Gastrocnemius medialis (tissue), 4 donors: ENCODE measurements at regions not wholly inside any gene's neighbourhood (a gene's known extent, or its start where the extent isn't known, plus 50 kb on each side); places are given as distances from the start of the nearest gene placed in this dataset.

Source experiments
- ATAC-seq, 2 donors: fragments of 150-250 bp; one replicate each; pipeline ENCODE4 v1.9.1; 2016
- DNase-seq, 2 donors: peaks; one replicate each; pipeline ENCODE4 v3.0.0-alpha.2; 2019
- H3K27ac ChIP-seq, 4 donors: fragments of 200-600 bp; sonication (generic); 1 replicate in 1 of 4; 2 replicates in 3 of 4; pipeline ENCODE4 v1.5.1; 2016 to 2018; ENCODE audit warnings: mild to moderate bottlenecking in 2 of 4, moderate library complexity in 1 of 4
- H3K27me3 ChIP-seq, 3 donors: fragments of 200-600 bp; sonication (generic) in 2 of 3; 1 replicate in 1 of 3; 2 replicates in 2 of 3; pipeline versions ENCODE4 v1.5.1 to v1.6.0; 2016 to 2019; ENCODE audit warnings: mild to moderate bottlenecking in 1 of 3, moderate library complexity in 1 of 3
- H3K36me3 ChIP-seq, 2 donors: fragments of 200-600 bp; sonication (generic) in 1 of 2; one replicate each; pipeline ENCODE4 v1.5.1; 2017 to 2018
- H3K4me1 ChIP-seq, 2 donors: fragments of 200-600 bp; sonication (generic) in 1 of 2; one replicate each; pipeline ENCODE4 v1.5.1; 2016 to 2017; ENCODE audit warnings: mild to moderate bottlenecking in 2 of 2
- H3K4me3 ChIP-seq, 4 donors: fragments of 200-600 bp; sonication (generic) in 3 of 4; 1 replicate in 1 of 4; 2 replicates in 3 of 4; pipeline ENCODE4 v1.5.1; 2016 to 2019; ENCODE audit warnings: mild to moderate bottlenecking in 2 of 4
- H3K9me3 ChIP-seq, 3 donors: fragments of 200-600 bp; sonication (generic) in 2 of 3; 1 replicate in 1 of 3; 2 replicates in 2 of 3; pipeline ENCODE4 v1.5.1; 2016 to 2019
- CTCF ChIP-seq, 5 experiments: fragments of 450-650 bp in 3 of 5; fragments of 200-600 bp in 2 of 5; sonication (generic) in 2 of 5; IDR thresholded peaks in 4 of 5; conservative IDR thresholded peaks in 1 of 5; 1 replicate in 4 of 5; 2 replicates in 1 of 5; pipeline ENCODE4 v1.5.1; 2016 to 2019; ENCODE audit warnings: antibody characterized with exemption in 5 of 5, mild to moderate bottlenecking in 3 of 5, moderate library complexity in 3 of 5
- POLR2A ChIP-seq, 2 donors: fragments of 450-650 bp; IDR thresholded peaks; one replicate each; pipeline ENCODE4 v1.6.1; 2017; ENCODE audit warnings: antibody characterized with exemption in 2 of 2, mild to moderate bottlenecking in 2 of 2, moderate library complexity in 2 of 2
- in situ Hi-C, 4 donors: fragments of 200-750 bp; cut with MboI; loops; one replicate each; pipeline versions ENCODE4 v1.15.0 to v1.8.0; 2017; ENCODE audit warnings: low sequenced_read_pairs in 4 of 4
- intact Hi-C: fragments of 100-400 bp; cut with DNase I; formaldehyde crosslinking; loops from one replicate; pipeline ENCODE4 v1.15.1; 2023; ENCODE audit warnings: low total_unique reads

GRCh38 chr6:169073311-169073710 is 180.3 kb downstream of the THBS2 start:
- TF ChIP-seq CTCF (IDR thresholded peaks at IDR 0.05 in 4 of 5, conservative IDR thresholded peaks at IDR 0.05 in 1 of 5): no peak
- no peak for TF ChIP-seq POLR2A (IDR thresholded peaks at IDR 0.05)
- in situ Hi-C loops: no loop called here
- H3K27ac ChIP-seq: no peak overlapping the region
- no peaks in the 10 kb centered on the region for H3K9me3 ChIP-seq
- H3K4me3 ChIP-seq: no peak overlapping the region
- peaks cover 0 to 8% (median 0%) of the 10 kb centered on the region in 3 donors for H3K27me3 ChIP-seq
- intact Hi-C loops: no loop called here
- ATAC-seq (no peak), DNase-seq (no peak)
- no peaks in the 10 kb centered on the region for H3K36me3 ChIP-seq
- H3K4me1 ChIP-seq: peaks cover 4 to 8% of the 10 kb centered on the region in 2 donors

GRCh38 chr6:169072127-169073042 is 181.3 kb downstream of the THBS2 start:
- H3K27ac ChIP-seq: no peak overlapping the region
- TF ChIP-seq POLR2A (IDR thresholded peaks at IDR 0.05): no peak
- no peak for TF ChIP-seq CTCF (IDR thresholded peaks at IDR 0.05 in 4 of 5, conservative IDR thresholded peaks at IDR 0.05 in 1 of 5)
- H3K4me1 ChIP-seq: peaks cover 4 to 8% of the 10 kb centered on the region in 2 donors
- in situ Hi-C loops: no loop called here
- H3K9me3 ChIP-seq: no peaks in the 10 kb centered on the region
- intact Hi-C loops: no loop called here
- DNase-seq: no peak
- no peaks in the 10 kb centered on the region for H3K36me3 ChIP-seq
- H3K4me3 ChIP-seq: no peak overlapping the region
- no peak for ATAC-seq
- peaks cover 0 to 8% (median 0%) of the 10 kb centered on the region in 3 donors for H3K27me3 ChIP-seq

GRCh38 chr6:169071394-169071793 is 182.3 kb downstream of the THBS2 start:
- Histone ChIP-seq H3K27me3 (peaks cover 0 to 8% (median 0%) of the 10 kb centered on the region in 3 donors), H3K36me3 (no peaks in the 10 kb centered on the region), H3K27ac (peak overlapping the region; percentile 64 to 77 (median 70)), H3K4me1 (peaks cover 4 to 8% of the 10 kb centered on the region in 2 donors), H3K9me3 (no peaks in the 10 kb centered on the region), H3K4me3 (no peak overlapping the region)
- ATAC-seq (no peak), DNase-seq (no peak)
- in situ Hi-C loops: no loop called here
- TF ChIP-seq CTCF (IDR thresholded peaks at IDR 0.05 in 4 of 5, conservative IDR thresholded peaks at IDR 0.05 in 1 of 5): no peak
- no peak for TF ChIP-seq POLR2A (IDR thresholded peaks at IDR 0.05)
- intact Hi-C loops: no loop called here

GRCh38 chr6:169070506-169071176 is 183.0 kb downstream of the THBS2 start:
- Histone ChIP-seq H3K36me3 (no peaks in the 10 kb centered on the region), H3K9me3 (no peaks in the 10 kb centered on the region), H3K4me3 (no peak overlapping the region), H3K27me3 (peaks cover 0 to 8% (median 0%) of the 10 kb centered on the region in 3 donors), H3K27ac (peak overlapping the region; percentile 64 to 77 (median 70)), H3K4me1 (peaks cover 4 to 8% of the 10 kb centered on the region in 2 donors)
- TF ChIP-seq POLR2A (IDR thresholded peaks at IDR 0.05) (no peak), CTCF (IDR thresholded peaks at IDR 0.05 in 4 of 5, conservative IDR thresholded peaks at IDR 0.05 in 1 of 5) (no peak)
- in situ Hi-C loops: no loop called here
- intact Hi-C loops: loop anchor here (1.0 kb wide), 1 partner anchor 24 kb away; no protein-coding TSS in a partner anchor
- DNase-seq (peak; percentile 87 to 89), ATAC-seq (peak; percentile 96)
